NCI-H1694 (cell line): ENCODE measurements at regions not wholly inside any gene's neighbourhood (a gene's known extent, or its start where the extent isn't known, plus 50 kb on each side); places are given as distances from the start of the nearest gene placed in this dataset.
"Not testable (repeated sequence)": the region's sequence is repeated elsewhere in the genome, so short reads cannot be mapped to it uniquely, and the experiment has no call there.

Source experiments
- DNase-seq: peaks from one replicate; lab custom pipeline; 2025; lab: John Stamatoyannopoulos, UW

GRCh38 chr6:147911057-147911456 is 402.6 kb downstream of the SAMD5 start:
- no peak for DNase-seq

GRCh38 chr6:147911686-147912085 is 403.2 kb downstream of the SAMD5 start:
- no peak for DNase-seq

- no peak for DNase-seq
Measured at GRCh38 chr6:147922799-147923198, 414.3 kb downstream of the SAMD5 start.

GRCh38 chr6:147924598-147924997 is 416.1 kb downstream of the SAMD5 start:
- DNase-seq = no peak

GRCh38 chr6:147925826-147926225 is 416.8 kb upstream of the SASH1 start:
- DNase-seq = no peak

GRCh38 chr6:147930745-147931144 is 411.9 kb upstream of the SASH1 start:
- DNase-seq = no peak

GRCh38 chr6:147933224-147933623 is 409.4 kb upstream of the SASH1 start:
- no peak for DNase-seq

GRCh38 chr6:147935656-147936055 is 407.0 kb upstream of the SASH1 start:
- no peak for DNase-seq

- DNase-seq = no peak
Measured at GRCh38 chr6:147936703-147937470, 405.8 kb upstream of the SASH1 start.

GRCh38 chr6:147941143-147941542 is 401.5 kb upstream of the SASH1 start:
- no peak for DNase-seq

- DNase-seq = no peak
Measured at GRCh38 chr6:147942363-147942762, 400.3 kb upstream of the SASH1 start.

- DNase-seq = no peak
Measured at GRCh38 chr6:147944122-147944521, 398.5 kb upstream of the SASH1 start.

- no peak for DNase-seq
Measured at GRCh38 chr6:147947521-147947920, 395.1 kb upstream of the SASH1 start.

GRCh38 chr6:147949981-147950622 is 392.5 kb upstream of the SASH1 start:
- no peak for DNase-seq

- no peak for DNase-seq
Measured at GRCh38 chr6:147950623-147950987, 392.0 kb upstream of the SASH1 start.

GRCh38 chr6:147951726-147952125 is 390.9 kb upstream of the SASH1 start:
- no peak for DNase-seq

- DNase-seq = no peak
Measured at GRCh38 chr6:147954938-147955337, 387.7 kb upstream of the SASH1 start.

GRCh38 chr6:147958683-147959082 is 384.0 kb upstream of the SASH1 start:
- no peak for DNase-seq

GRCh38 chr6:147961481-147962141 is 381.0 kb upstream of the SASH1 start:
- no peak for DNase-seq

GRCh38 chr6:147965448-147965847 is 377.2 kb upstream of the SASH1 start:
- not testable (repeated sequence) for DNase-seq

- no peak for DNase-seq
Measured at GRCh38 chr6:147970970-147971369, 371.7 kb upstream of the SASH1 start.

GRCh38 chr6:147972448-147972847 is 370.2 kb upstream of the SASH1 start:
- no peak for DNase-seq

GRCh38 chr6:147973806-147974205 is 368.8 kb upstream of the SASH1 start:
- no peak for DNase-seq
